UCSD-AML1 (cell line): ENCODE measurements at regions not wholly inside any gene's neighbourhood (a gene's known extent, or its start where the extent isn't known, plus 50 kb on each side); places are given as distances from the start of the nearest gene placed in this dataset.
"Not testable (repeated sequence)": the region's sequence is repeated elsewhere in the genome, so short reads cannot be mapped to it uniquely, and the experiment has no call there.

Source experiments
- DNase-seq: peaks from one replicate; lab custom pipeline; 2025; ENCODE audit not compliant: unreplicated experiment; lab: John Stamatoyannopoulos, UW

- DNase-seq = no peak
Observed at GRCh38 chr3:147157631-147158030, 248.7 kb downstream of the ZIC4 start.

DNA sequence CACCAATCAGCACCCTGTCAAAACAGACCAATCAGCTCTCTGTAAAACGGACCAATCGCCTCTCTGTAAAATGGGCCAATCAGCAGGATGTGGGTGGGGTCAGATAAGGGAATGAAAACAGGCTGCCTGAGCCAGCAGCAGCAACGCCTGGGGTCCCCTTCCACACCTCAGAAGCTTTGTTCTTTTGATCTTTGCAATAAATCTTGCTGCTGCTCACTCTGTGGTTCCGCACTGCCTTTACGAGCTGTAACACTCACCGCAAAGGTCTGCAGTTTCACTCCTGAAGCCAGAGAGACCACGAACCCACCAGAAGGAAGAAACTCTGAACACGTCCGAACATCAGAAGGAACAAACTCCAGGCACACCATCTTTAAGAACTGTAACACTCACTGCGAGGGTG lies 251.4 kb downstream of the ZIC4 start:
- DNase-seq = not testable (repeated sequence)

- DNase-seq = no peak
Observed at GRCh38 chr3:147153830-147154539, 252.4 kb downstream of the ZIC4 start.

- DNase-seq = no peak
Observed at GRCh38 chr3:147152476-147152875, 253.9 kb downstream of the ZIC4 start.

GRCh38 chr3:147141516-147142288 lies 264.6 kb downstream of the ZIC4 start:
- no peak for DNase-seq

GRCh38 chr3:147139341-147139740 lies 267.0 kb downstream of the ZIC4 start:
- DNase-seq = no peak

GRCh38 chr3:147132168-147132567 lies 274.2 kb downstream of the ZIC4 start:
- no peak for DNase-seq

DNA sequence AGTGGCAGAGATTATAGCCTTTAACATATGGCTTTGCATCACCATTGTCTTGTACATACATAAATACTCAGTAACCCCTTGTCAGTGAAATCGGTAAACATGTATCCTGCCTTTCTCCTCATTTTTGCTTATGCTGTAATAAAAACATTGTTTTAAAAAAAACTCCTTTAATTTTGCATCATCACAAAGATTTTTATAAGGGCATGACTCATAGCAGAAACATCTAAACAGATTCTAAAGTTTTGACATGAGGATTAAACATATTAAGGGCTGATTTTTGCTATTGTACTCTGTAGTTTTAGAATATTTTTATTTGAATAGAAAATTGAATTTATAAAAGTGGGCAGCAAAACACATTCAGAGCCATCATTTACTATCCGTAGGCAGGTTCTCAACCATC lies 275.9 kb downstream of the ZIC4 start:
- DNase-seq = no peak

DNA sequence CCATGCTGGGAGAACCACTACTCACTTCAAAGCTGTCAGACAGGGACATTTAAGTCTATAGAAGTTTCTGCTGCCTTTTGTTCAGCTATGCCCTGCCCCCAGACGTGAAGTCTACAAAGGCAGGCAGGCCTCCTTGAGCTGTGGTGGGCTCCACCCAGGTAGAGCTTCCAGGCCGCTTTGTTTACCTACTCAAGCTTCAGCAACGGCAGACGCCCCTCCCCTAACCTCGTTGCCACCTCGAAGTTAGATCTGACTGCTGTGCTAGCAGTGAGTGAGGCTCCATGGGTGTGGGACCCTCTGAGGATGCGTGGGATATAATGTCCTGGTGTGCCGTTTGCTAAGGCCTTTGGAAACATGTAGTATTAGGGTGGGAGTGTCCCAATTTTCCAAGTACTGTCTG lies 276.7 kb downstream of the ZIC4 start:
- DNase-seq = no peak

DNA sequence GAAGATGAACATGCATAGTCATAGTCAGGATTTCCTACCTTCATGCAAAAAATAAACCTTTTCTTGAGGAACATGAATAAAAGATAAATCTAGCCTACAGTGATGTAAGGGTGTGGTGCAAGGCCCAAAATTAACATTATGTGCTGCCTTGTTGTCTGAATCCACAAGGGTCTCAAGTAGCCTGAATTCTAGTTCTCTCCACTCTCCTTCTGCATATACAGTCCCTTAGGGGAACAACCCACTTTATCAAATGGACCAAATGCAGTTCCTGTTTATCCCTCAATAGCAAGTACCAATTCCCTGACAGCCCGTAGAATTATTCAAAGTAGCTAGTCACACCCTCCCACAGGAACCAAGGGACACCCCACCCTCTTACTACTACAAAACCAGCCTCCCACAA lies 284.0 kb downstream of the ZIC4 start:
- DNase-seq = no peak

- DNase-seq = no peak
Observed at GRCh38 chr3:147119989-147120388, 286.4 kb downstream of the ZIC4 start.

- no peak for DNase-seq
Observed at GRCh38 chr3:147119346-147119745, 287.0 kb downstream of the ZIC4 start.

DNA sequence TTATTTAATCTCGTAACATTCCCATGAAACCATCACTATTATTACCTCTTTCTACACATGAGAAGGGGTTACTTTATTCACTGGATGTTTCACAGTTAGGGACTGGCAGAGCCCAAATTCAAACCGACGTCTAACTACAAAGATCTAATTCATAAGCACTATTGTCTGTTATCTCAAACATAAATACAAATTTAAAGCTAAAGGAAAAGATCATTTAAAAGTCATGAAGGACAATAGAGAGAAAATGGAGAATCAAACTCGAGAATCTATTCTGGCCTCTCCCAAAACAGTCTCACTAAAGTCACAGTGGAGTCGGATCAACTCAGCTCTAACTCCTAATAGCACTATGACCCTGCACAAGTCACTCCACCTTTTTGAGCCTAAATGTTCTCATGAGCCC lies 287.7 kb downstream of the ZIC4 start:
- DNase-seq = no peak

DNA sequence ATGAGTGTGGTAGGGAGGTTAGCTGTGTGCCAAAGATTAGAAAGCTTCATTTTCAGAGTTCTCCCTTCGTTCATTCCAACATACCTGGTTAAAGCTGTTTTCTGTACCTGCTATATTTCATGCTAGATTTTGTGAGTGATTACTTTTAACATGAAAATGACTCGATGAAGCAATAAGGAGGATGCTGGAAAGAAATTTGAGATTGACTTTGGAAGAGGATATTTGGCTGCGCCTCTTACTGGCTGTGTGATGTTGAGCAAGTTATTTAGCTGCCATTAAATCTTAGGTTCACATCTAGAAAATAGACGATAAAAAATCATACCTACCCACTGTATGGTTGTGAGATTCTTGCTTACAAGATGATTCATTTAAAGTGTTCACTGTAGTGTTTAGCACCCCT lies 288.7 kb downstream of the ZIC4 start:
- no peak for DNase-seq

DNA sequence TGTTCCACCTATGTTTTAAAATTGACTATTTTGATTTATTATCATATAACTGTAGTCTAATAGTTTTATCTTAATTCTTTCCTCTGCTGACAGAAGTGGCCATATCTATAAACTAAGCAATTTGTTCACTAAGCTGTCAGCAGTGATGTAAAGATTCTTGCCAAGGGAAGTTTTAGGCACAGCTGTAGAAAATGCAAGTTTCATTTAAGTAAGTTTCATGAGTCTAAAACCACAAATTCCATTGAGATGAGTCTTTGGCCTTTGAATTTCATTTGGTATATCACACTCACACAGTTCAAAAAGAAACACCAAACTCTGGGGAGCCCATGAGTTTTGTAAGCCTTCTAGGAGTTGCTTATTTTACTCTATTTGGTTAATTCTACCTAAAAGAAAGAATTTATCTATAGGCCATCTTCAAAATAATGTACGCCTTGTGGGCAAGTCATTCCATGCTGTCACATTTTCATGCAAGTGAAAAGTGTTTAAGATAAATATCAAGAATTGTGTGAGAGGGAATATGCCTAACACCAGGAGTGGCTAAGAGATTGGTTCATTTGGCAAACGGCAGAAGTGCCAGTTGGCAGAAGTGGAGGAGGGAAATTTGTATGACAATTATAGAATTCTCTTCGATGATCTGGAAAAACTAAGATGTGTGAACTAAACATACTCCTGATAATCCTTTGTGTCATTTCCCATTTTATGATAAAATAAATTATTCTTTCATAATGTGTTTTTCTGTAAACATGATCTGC lies 292.9 kb downstream of the ZIC4 start:
- DNase-seq = no peak

DNA sequence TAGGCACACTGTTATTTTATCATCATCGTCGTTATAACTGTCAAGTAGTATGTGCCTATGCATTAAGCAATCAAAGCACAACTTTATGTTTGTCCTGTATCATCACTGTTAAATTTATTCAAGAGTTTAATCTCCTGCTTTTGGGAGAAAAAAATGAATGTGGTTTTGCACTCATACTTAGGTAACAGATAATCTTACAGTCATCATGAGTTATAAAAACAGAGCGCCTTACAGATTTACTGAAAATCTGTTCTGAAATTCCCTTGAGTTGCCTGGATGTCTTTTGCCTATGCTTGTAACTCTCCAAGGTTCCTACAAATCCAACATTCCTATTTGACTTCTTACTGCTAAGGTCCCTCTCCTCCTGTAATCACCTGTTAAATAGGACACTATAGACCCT lies 307.3 kb downstream of the ZIC4 start:
- no peak for DNase-seq

GRCh38 chr3:147090461-147090860 lies 315.9 kb downstream of the ZIC4 start:
- DNase-seq = no peak

DNA sequence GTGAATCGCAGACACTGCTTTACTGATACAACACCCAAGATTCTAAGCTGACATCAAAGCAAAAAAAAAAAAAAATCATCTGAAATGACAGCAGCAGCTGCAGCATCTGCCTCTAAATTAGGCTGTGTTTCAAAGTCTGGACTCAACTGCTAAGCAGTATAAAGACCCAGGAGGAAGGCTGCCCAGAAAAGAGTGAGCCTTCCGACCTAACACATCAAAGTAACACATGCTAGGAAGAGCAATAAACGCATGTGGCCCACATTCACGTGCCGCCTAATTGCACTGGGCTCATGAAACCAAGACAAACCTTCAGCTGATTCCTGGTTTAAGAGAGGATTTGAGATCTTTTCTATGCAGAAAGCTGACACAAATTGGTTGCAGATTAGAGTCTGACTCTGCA lies 317.1 kb downstream of the ZIC4 start:
- no peak for DNase-seq

DNA sequence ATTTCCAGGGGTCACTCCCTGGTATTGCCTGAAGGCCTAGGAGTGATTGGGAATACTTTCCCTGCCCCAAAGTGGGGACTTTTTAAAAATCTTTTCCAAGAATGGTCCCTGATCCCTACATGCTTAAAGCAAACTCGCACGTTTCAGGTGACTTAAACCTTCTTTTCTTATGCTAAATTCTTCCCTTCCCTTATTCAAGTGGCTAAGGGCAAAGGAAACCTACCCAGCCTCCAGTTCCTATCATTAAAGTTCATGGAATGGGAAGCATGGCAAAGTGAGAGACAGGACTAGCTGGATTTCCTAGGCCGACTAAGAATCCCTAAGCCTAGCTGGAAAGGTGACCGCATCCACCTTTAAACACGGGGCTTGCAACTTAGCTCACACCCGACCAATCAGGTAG lies 346.8 kb downstream of the ZIC4 start:
- not testable (repeated sequence) for DNase-seq

GRCh38 chr3:147049821-147050220 lies 356.5 kb downstream of the ZIC4 start:
- DNase-seq = no peak

GRCh38 chr3:147049305-147049704 lies 357.0 kb downstream of the ZIC4 start:
- no peak for DNase-seq

DNA sequence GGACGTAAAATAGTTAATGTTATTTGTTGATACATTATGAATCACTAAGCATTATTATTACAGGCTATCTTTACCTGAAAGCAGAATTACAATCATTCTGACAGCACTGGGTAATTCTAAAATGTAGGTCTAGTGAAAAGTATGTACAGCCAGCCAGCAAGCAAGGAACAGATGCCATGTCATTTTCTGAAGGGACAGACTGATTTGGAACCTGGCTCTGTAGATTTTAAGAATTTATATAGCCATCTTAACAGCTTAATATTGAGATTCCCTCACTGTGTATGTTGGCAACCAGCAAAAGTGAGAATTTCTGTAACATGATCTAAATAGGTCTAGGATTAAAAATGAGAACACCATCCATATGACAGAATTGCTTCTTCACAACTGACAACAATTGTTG lies 359.4 kb downstream of the ZIC4 start:
- no peak for DNase-seq
